GM12891 (cell line): ENCODE measurements at regions not wholly inside any gene's neighbourhood (a gene's known extent, or its start where the extent isn't known, plus 50 kb on each side); places are given as distances from the start of the nearest gene placed in this dataset.

Source experiments
- PAX5 ChIP-seq: IDR thresholded peaks from 2 replicates; pipeline ENCODE4 v1.6.1; 2011; ENCODE audit warnings: low read length, moderate library complexity, mild to moderate bottlenecking; ENCODE audit not compliant: insufficient read depth, severe bottlenecking
- POLR2A ChIP-seq: IDR thresholded peaks from 2 replicates; pipeline ENCODE4 v1.6.1; 2011; ENCODE audit warnings: low read depth, low read length, control low read depth
- POLR2AphosphoS5 ChIP-seq: IDR thresholded peaks from 2 replicates; pipeline ENCODE4 v1.6.1; 2011; ENCODE audit warnings: low read depth, low read length, control low read depth
- TAF1 ChIP-seq: IDR thresholded peaks from 2 replicates; pipeline ENCODE4 v1.6.1; 2011; ENCODE audit warnings: low read depth, low read length, control low read depth

DNA sequence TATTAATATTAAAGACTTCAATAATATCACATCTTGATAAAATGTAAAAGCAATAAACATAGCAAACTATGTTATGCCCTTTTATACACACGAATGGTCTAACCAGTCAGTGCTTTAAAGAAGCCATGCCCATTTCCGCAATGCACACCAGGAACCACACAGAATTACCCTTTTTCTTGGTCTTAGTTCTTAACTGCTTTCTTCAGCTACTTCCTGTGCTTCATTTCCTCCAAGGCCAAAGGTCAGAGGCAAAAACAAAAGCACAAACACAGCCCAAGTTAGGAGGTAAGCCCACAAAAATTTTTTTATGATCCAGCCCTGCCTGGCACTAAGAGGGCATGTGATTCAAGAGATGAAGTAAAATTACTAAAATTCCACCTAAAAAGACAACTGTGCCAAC lies 267.2 kb downstream of the FBXO15 start:
- TF ChIP-seq POLR2AphosphoS5, result no peak
- TF ChIP-seq TAF1, result no peak
- no peak for TF ChIP-seq POLR2A
- no peak for TF ChIP-seq PAX5
